GM12878 (cell line): ENCODE measurements at regions not wholly inside any gene's neighbourhood (a gene's known extent, or its start where the extent isn't known, plus 50 kb on each side); places are given as distances from the start of the nearest gene placed in this dataset.

Experiments
- ATAC-seq: fragments of 200-7000 bp; cut with Tn5 transposase; 3 replicates; pipeline ENCODE4 v1.9.1; 2020; ENCODE audit warnings: mild to moderate bottlenecking, moderate library complexity
- BruUV-seq: library from RNA; stranded (reverse); fragments of 400-500 nt; replicated peaks from 2 replicates; lab custom pipeline; 2021; lab: Mats Ljungman, UMichigan
- CTCF ChIA-PET: fragments of 300-600 bp; sonication (Branson Sonifier 250); formaldehyde crosslinking; extraction: SDS; loops from one replicate; lab custom pipeline; 2021; ENCODE audit warnings: inconsistent platforms; lab: Yijun Ruan, JAX
- POLR2A ChIA-PET: fragments of 350-600 bp; formaldehyde crosslinking; extraction: SDS; loops from one replicate; lab custom pipeline; 2021; ENCODE audit warnings: inconsistent platforms; lab: Charles Lee
- RAD21 ChIA-PET: fragments of 300-600 bp; sonication (Branson Sonifier 250); formaldehyde crosslinking; loops from one replicate; lab custom pipeline; 2023; ENCODE audit warnings: antibody characterized with exemption; ENCODE audit not compliant: unreplicated experiment; lab: Charles Lee
- SMC1A ChIA-PET: fragments of 300-600 bp; sonication (Branson Sonifier 250); formaldehyde crosslinking; loops from one replicate; lab custom pipeline; 2023; ENCODE audit not compliant: unreplicated experiment, uncharacterized antibody; lab: Charles Lee
- DNase-seq: peaks from one replicate; pipeline ENCODE4 v3.0.0-alpha.2; 2011; ENCODE audit warnings: low read depth, low spot score
- FAIRE-seq: peaks from 3 replicates; lab custom pipeline; 2011; peaks lifted over from hg19 to GRCh38; lab: Jason Lieb, UNC
- H2AFZ ChIP-seq: 2 replicates; pipeline ENCODE4 v1.6.0; 2011; ENCODE audit warnings: low read depth, low read length, control low read depth; ENCODE audit not compliant: control insufficient read depth
- H3K27ac ChIP-seq: 2 replicates; pipeline ENCODE4 v1.5.1; 2011; ENCODE audit warnings: control low read depth; ENCODE audit not compliant: control insufficient read depth, insufficient read depth
- H3K27me3 ChIP-seq, 2 experiments: replicated peaks in 1 of 2; 2 replicates each; pipeline versions ENCODE4 v1.6.0 to v1.6.1; 2011; ENCODE audit warnings: low read length in 1 of 2; ENCODE audit not compliant: control insufficient read depth in 2 of 2, insufficient read depth in 2 of 2
- H3K36me3 ChIP-seq, 2 experiments: 2 replicates each; pipeline ENCODE4 v1.5.1; 2011; ENCODE audit warnings: low read length in 1 of 2; ENCODE audit not compliant: control insufficient read depth in 2 of 2, insufficient read depth in 2 of 2
- H3K4me1 ChIP-seq: 2 replicates; pipeline ENCODE4 v1.6.1; 2011; ENCODE audit warnings: mild to moderate bottlenecking, low read length, moderate library complexity, mixed read lengths; ENCODE audit not compliant: control insufficient read depth, insufficient read depth
- H3K4me2 ChIP-seq: 2 replicates; pipeline ENCODE4 v1.6.0; 2011; ENCODE audit warnings: control low read depth; ENCODE audit not compliant: control insufficient read depth, insufficient read depth
- H3K4me3 ChIP-seq: fragments of 200-600 bp; sonication (generic); 2 replicates; pipeline ENCODE4 v1.5.1; 2016
- H3K79me2 ChIP-seq: 2 replicates; pipeline ENCODE4 v1.6.0; 2011; ENCODE audit warnings: low read length; ENCODE audit not compliant: control insufficient read depth, insufficient read depth
- H3K9ac ChIP-seq: 2 replicates; pipeline ENCODE4 v1.8.0; 2011; ENCODE audit warnings: low read length, control low read depth, mixed read lengths; ENCODE audit not compliant: control insufficient read depth, insufficient read depth
- H3K9me3 ChIP-seq: replicated peaks from 3 replicates; pipeline ENCODE4 v1.5.1; 2011; ENCODE audit warnings: mild to moderate bottlenecking, low read length; ENCODE audit not compliant: control insufficient read depth, insufficient read depth
- H4K20me1 ChIP-seq: 2 replicates; pipeline ENCODE4 v1.6.0; 2011; ENCODE audit not compliant: control insufficient read depth, insufficient read depth
- EZH2 ChIP-seq: IDR thresholded peaks from 2 replicates; pipeline ENCODE4 v1.6.1; 2012; ENCODE audit warnings: low read depth, mild to moderate bottlenecking, control low read depth, inconsistent platforms, low read length, borderline replicate concordance; ENCODE audit not compliant: control insufficient read depth
- NFYB ChIP-seq: IDR thresholded peaks from 2 replicates; pipeline ENCODE4 v1.6.1; 2011; ENCODE audit warnings: low read depth, mild to moderate bottlenecking, low read length, improper control_type of control experiment, moderate library complexity; ENCODE audit not compliant: insufficient read depth
- PAX8 ChIP-seq: fragments of 450-650 bp; IDR thresholded peaks from 2 replicates; pipeline ENCODE4 v1.6.1; 2017; ENCODE audit warnings: mild to moderate bottlenecking, moderate library complexity
- PML ChIP-seq: IDR thresholded peaks from 2 replicates; pipeline ENCODE4 v1.6.1; 2012; ENCODE audit warnings: low read length, inconsistent platforms
- SMAD5 ChIP-seq: IDR thresholded peaks from 2 replicates; pipeline ENCODE4 v1.6.1; 2016; ENCODE audit warnings: antibody characterized with exemption, low read depth
- SMC3 ChIP-seq: IDR thresholded peaks from 2 replicates; pipeline ENCODE4 v1.6.1; 2011; ENCODE audit warnings: low read length, improper control_type of control experiment, borderline replicate concordance
- STAT3 ChIP-seq: IDR thresholded peaks from 2 replicates; pipeline ENCODE4 v1.6.1; 2011; ENCODE audit warnings: low read depth, low read length, improper control_type of control experiment
- ZZZ3 ChIP-seq: IDR thresholded peaks from 2 replicates; pipeline ENCODE4 v1.6.1; 2011; ENCODE audit warnings: low read depth; ENCODE audit not compliant: control insufficient read depth, insufficient read length
- WGBS: methylation state at CpG from one replicate; pipeline ENCODE4 v1.1.6; 2016; ENCODE audit warnings: low lambda C conversion rate; ENCODE audit not compliant: insufficient replicate concordance, insufficient coverage; ENCODE audit errors: missing lambda C conversion rate; 5-methylcytosine and 5-hydroxymethylcytosine counted together
- in situ Hi-C: fragments of 300-500 bp; cut with MboI; formaldehyde crosslinking; loops from 9 replicates; pipeline ENCODE4 v1.14.3; 2018; ENCODE audit warnings: mixed read lengths
- intact Hi-C: fragments of 100-400 bp; cut with micrococcal nuclease; formaldehyde crosslinking; loops from one replicate; pipeline ENCODE4 v1.14.2; 2022; ENCODE audit not compliant: unreplicated experiment
- TF ChIP-seq, protein P1 (sequence below): IDR thresholded peaks from 2 replicates; pipeline ENCODE4 v1.6.1; 2011; ENCODE audit warnings: mild to moderate bottlenecking, low read depth, low read length, moderate library complexity; ENCODE audit not compliant: insufficient replicate concordance
- TF ChIP-seq, protein P2 (sequence below): IDR thresholded peaks from 2 replicates; pipeline ENCODE4 v1.6.1; 2012; ENCODE audit warnings: low read depth, low read length, improper control_type of control experiment
- TF ChIP-seq, protein P3 (sequence below): fragments of 150-350 bp; IDR thresholded peaks from 2 replicates; pipeline ENCODE4 v1.6.1; 2016; ENCODE audit warnings: low read depth, low read length
- TF ChIP-seq, protein P4 (sequence below): IDR thresholded peaks from 2 replicates; pipeline ENCODE4 v1.6.1; 2012; ENCODE audit warnings: low read depth, low read length, improper control_type of control experiment
- TF ChIP-seq, protein P5 (sequence below): IDR thresholded peaks from 2 replicates; pipeline ENCODE4 v1.6.1; 2012; ENCODE audit warnings: low read depth, low read length, improper control_type of control experiment
- TF ChIP-seq, protein P6 (sequence below): fragments of 450-650 bp; IDR thresholded peaks from 2 replicates; pipeline ENCODE4 v1.6.1; 2016; ENCODE audit warnings: mild to moderate bottlenecking
- TF ChIP-seq, protein P7 (sequence below): IDR thresholded peaks from 2 replicates; pipeline ENCODE4 v1.6.1; 2011; ENCODE audit warnings: low read depth, mild to moderate bottlenecking, low read length, moderate library complexity, borderline replicate concordance; ENCODE audit errors: extremely low read depth

DNA sequence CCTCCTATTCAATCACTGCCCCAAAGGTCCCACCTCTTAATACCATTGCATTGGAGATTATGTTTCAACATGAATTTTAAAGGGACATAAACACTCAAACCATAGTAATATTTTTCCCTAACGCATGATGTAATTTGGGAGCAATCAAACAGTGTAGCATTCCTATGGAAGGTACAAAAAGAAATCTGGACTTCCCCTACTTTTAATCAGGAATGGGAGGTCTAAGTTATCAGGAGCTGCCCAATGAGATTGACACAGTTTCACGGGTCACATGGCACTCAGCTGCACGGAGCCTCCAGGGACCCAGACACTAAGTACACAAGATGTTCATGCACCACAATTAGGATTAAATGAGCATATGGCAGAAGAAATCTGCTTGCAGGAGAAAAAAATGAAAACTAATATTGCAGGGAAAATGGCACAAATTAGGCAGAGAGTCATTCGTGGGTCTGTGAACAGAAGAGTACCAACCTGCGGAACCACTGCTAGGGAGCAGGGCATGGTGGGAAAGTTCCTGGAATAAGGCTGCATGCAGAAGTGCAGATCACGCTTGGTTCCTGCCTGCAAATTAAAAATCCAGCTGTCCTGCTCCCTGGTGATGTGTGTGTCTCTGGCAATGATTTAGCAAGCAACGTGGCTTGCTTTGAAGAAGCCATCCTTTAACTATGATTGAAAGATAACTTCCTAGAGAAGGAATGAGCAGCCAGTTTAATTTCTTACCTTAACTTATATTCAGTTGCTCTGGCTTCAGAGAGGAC, 326.6 kb upstream of the ID2 start:
- Histone ChIP-seq H3K79me2 (no peaks in the 10 kb centered on the region), H4K20me1 (no peaks in the 10 kb centered on the region), H3K36me3 (no peaks in the 10 kb centered on the region; a peak in 1 of 4 replicates), H3K9me3 (no peaks in the 10 kb centered on the region; the same call in 2 of the 3 replicates), H3K9ac (no peak overlapping the region), H3K27ac (no peak overlapping the region), H3K4me1 (peaks cover 3% of the 10 kb centered on the region), H2AFZ (no peak overlapping the region), H3K4me3 (no peak overlapping the region), H3K4me2 (no peak overlapping the region), H3K27me3 (no peaks in the 10 kb centered on the region)
- SMC1A ChIA-PET, result no interaction called here
- TF ChIP-seq ZZZ3 (no peak), PAX8 (no peak), PML (no peak), NFYB (no peak), EZH2 (no peak), SMAD5 (no peak), STAT3 (no peak), SMC3 (no peak)
- TF ChIP-seq, protein P1, sequence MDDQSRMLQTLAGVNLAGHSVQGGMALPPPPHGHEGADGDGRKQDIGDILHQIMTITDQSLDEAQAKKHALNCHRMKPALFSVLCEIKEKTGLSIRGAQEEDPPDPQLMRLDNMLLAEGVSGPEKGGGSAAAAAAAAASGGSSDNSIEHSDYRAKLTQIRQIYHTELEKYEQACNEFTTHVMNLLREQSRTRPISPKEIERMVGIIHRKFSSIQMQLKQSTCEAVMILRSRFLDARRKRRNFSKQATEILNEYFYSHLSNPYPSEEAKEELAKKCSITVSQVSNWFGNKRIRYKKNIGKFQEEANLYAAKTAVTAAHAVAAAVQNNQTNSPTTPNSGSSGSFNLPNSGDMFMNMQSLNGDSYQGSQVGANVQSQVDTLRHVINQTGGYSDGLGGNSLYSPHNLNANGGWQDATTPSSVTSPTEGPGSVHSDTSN, result no peak
- TF ChIP-seq, protein P2, sequence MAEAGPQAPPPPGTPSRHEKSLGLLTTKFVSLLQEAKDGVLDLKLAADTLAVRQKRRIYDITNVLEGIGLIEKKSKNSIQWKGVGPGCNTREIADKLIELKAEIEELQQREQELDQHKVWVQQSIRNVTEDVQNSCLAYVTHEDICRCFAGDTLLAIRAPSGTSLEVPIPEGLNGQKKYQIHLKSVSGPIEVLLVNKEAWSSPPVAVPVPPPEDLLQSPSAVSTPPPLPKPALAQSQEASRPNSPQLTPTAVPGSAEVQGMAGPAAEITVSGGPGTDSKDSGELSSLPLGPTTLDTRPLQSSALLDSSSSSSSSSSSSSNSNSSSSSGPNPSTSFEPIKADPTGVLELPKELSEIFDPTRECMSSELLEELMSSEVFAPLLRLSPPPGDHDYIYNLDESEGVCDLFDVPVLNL, result no peak
- TF ChIP-seq, protein P3, sequence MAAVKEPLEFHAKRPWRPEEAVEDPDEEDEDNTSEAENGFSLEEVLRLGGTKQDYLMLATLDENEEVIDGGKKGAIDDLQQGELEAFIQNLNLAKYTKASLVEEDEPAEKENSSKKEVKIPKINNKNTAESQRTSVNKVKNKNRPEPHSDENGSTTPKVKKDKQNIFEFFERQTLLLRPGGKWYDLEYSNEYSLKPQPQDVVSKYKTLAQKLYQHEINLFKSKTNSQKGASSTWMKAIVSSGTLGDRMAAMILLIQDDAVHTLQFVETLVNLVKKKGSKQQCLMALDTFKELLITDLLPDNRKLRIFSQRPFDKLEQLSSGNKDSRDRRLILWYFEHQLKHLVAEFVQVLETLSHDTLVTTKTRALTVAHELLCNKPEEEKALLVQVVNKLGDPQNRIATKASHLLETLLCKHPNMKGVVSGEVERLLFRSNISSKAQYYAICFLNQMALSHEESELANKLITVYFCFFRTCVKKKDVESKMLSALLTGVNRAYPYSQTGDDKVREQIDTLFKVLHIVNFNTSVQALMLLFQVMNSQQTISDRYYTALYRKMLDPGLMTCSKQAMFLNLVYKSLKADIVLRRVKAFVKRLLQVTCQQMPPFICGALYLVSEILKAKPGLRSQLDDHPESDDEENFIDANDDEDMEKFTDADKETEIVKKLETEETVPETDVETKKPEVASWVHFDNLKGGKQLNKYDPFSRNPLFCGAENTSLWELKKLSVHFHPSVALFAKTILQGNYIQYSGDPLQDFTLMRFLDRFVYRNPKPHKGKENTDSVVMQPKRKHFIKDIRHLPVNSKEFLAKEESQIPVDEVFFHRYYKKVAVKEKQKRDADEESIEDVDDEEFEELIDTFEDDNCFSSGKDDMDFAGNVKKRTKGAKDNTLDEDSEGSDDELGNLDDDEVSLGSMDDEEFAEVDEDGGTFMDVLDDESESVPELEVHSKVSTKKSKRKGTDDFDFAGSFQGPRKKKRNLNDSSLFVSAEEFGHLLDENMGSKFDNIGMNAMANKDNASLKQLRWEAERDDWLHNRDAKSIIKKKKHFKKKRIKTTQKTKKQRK, result no peak
- TF ChIP-seq, protein P4, sequence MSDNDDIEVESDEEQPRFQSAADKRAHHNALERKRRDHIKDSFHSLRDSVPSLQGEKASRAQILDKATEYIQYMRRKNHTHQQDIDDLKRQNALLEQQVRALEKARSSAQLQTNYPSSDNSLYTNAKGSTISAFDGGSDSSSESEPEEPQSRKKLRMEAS, result no peak
- TF ChIP-seq, protein P5, sequence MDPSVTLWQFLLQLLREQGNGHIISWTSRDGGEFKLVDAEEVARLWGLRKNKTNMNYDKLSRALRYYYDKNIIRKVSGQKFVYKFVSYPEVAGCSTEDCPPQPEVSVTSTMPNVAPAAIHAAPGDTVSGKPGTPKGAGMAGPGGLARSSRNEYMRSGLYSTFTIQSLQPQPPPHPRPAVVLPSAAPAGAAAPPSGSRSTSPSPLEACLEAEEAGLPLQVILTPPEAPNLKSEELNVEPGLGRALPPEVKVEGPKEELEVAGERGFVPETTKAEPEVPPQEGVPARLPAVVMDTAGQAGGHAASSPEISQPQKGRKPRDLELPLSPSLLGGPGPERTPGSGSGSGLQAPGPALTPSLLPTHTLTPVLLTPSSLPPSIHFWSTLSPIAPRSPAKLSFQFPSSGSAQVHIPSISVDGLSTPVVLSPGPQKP, result no peak
- TF ChIP-seq, protein P6, sequence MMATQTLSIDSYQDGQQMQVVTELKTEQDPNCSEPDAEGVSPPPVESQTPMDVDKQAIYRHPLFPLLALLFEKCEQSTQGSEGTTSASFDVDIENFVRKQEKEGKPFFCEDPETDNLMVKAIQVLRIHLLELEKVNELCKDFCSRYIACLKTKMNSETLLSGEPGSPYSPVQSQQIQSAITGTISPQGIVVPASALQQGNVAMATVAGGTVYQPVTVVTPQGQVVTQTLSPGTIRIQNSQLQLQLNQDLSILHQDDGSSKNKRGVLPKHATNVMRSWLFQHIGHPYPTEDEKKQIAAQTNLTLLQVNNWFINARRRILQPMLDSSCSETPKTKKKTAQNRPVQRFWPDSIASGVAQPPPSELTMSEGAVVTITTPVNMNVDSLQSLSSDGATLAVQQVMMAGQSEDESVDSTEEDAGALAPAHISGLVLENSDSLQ, result no peak
- TF ChIP-seq, protein P7, sequence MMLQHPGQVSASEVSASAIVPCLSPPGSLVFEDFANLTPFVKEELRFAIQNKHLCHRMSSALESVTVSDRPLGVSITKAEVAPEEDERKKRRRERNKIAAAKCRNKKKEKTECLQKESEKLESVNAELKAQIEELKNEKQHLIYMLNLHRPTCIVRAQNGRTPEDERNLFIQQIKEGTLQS, result no peak
- POLR2A ChIA-PET, result no interaction called here
- ATAC-seq (no peak), DNase-seq (no peak), FAIRE-seq (no peak)
- intact Hi-C loops (no loop called here), in situ Hi-C loops (no loop called here)
- CTCF ChIA-PET, result no interaction called here
- no TSS peak for BruUV-seq
- RAD21 ChIA-PET, result no interaction called here
- WGBS, result 72% methylated on average over 7 of the region's 7 CpGs
